Forelimb muscle (tissue), 1 donor: ENCODE measurements at regions not wholly inside any gene's neighbourhood (a gene's known extent, or its start where the extent isn't known, plus 50 kb on each side); places are given as distances from the start of the nearest gene placed in this dataset.
"Not testable (repeated sequence)": the region's sequence is repeated elsewhere in the genome, so short reads cannot be mapped to it uniquely, and the experiment has no call there.

Experiments
- DNase-seq: peaks from one replicate; pipeline ENCODE4 v3.0.0-alpha.2; 2013; ENCODE audit warnings: low read depth

DNA sequence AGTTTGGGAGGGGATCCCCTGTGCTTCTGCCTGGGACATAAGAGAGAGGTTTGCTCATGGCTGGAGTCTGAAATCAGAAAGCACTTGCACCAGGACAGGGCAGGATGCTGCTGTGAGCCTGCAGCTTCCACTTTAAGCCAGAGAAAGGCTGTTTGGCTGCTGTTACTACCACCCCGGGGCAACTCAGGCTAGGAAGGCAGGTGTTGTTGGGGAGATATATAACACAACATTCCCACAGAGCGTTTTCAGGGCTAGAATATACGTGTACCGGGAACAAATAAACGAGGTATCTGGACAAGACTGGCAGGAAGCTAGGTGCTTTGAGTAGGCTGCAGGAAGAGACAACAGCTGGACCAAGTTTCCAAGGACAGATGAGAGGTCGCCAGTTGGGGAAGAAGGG, 313.3 kb upstream of the CCL2 start:
- DNase-seq, result no peak

DNA sequence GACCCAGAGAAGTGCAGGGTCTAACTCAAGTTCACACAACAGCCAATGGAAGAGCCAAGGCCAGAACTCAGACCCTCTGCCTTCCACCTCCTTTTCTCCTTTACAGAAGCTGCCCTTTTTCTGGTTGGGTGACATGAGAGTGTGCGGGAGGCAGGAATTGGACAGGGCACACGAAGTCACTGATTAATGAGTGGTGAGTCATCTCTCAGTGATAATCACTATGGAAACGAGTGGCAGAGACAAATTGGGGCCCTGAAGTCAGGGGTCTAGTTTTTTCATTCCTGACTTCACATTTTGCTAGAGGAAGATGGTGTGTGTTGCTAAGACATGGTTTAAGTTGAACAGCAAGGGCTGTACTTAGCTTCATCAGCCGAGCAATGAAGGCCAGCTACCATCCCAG, 312.7 kb upstream of the CCL2 start:
- no peak for DNase-seq

DNA sequence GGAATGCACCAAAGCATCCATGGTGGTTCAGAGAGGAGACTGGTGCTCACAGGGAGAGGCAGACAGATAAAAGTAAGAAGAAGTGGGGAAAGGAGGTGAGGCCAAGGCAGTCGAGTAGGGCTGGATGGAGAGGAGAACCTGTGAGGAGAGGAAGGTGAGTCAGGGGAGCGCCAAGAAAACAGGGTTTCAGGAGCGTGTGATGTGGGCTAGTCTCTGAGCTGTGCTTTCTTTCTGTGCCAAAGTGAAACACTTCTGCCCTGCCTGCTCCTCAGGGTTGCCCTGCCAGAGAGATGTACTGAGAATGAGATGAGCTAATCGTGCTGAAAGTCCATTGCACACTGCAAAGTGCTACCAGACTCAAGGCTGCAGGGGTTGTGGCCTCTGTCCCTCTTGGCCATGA, 310.7 kb upstream of the CCL2 start:
- DNase-seq, result no peak

DNA sequence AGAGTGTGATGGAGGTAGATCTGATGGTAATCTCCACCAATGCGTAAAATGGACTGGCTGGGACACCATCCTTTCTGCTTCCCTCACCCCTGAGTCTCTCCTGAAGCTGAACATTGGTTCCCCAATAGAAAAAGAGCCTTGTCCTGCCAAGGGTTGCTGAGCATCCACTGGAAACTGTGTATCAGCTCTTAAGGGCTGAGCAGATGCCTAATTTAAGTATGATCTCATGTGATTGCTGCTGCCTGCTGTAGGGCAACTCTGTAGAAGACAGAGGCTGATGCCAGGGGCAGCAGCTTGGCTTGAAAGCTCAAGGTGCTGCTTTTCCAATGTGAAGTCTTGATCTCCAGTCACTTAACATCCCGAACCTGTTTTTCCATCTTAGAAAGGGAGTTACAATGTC, 310.3 kb upstream of the CCL2 start:
- DNase-seq, result no peak

DNA sequence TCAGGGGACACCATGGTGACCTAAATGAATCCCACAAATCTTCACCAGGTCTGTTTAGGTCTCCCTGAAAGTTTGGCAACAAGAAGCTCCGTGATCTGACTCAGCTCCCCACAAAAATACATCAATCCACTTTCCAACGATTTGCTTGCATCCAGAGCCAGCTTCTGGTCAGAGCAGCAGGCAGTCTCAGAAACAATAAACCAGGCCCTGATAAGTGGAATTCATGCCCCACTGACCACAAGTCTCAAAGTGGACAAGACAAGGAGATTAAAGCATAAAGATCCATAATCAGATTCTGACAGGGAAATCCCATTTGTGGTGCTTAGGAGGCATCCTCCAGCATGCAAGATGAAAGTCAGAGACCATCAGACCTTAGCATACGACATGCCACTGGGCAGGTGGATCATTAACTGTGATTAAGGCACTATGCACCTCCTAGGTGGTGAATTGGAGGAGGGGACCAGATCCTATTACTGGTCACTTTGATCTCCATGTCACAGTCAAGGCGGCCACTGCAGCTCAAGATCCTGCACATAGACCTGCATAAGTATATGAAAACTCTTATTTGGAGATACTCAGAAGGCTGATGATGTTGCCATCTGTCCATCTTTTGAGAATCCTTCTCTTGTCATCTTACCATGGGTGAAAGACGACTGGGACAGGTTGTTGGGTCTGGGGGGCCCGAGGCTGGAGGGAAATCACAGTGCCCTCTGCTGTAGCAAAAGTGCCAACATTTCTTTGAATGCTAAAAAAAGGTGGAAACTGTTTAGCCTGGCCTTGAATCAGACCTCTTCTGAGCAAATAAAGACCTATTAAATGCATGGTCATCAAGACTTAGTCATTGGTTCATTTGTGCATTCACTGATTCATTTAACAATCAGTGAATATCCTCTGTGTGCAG, 309.2 kb upstream of the CCL2 start:
- no peak for DNase-seq

DNA sequence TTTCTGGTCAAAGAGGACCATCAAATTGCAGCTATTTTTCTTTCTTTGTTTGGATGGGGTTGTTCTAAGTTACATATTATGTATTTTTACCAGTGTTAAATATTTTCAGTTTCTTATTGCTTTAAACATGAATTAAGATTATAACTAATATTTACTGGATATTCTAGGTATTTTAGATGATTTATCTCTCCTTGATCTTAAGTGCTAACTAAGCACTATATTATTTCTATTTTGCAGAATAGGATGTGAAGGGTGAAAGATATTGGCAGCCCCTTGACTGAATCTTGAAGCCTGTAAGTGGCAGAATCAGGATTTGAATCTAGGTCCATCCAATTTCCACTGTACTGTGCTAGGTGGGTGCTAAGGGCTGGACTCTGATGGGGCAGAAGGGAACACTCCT, 307.3 kb upstream of the CCL2 start:
- DNase-seq, result no peak

DNA sequence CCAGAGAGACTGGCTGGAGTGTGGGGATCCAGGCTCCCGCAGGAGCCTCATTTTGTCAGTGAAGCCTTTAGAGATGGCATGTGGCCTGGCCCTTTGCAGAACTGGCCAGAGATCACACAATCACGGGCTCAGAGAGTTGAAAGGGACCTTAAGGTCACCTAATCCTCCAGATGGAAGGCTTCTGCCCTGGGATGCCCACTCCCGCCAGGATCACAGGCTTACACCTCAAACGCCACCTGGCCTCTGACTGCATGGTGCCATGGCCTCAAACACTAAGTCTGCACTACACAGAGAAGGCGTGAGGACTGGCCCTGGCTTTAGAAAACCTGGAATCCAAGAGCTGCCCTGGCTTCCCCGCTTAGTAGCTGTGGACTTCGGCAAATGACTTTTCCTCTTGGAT, 306.8 kb upstream of the CCL2 start:
- DNase-seq, result no peak

DNA sequence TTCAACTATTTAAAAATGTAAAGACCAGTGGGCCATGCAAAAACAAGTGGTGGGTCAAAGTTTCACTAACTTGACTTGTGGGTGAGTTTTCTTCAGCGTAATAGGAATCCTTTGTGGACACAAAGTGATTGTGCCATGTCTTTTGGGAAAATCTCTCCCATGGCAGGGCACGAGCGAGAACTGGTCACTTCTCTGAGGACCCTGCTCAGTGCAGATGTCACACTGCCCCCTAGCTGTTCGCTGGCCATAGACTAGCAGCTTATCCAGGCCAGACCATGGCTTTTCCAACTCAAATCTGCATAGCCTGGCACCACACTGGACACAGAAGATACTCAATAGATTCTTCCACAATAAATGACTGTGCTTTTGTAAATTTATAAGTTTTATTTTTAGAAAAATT, 306.0 kb upstream of the CCL2 start:
- DNase-seq, result no peak

DNA sequence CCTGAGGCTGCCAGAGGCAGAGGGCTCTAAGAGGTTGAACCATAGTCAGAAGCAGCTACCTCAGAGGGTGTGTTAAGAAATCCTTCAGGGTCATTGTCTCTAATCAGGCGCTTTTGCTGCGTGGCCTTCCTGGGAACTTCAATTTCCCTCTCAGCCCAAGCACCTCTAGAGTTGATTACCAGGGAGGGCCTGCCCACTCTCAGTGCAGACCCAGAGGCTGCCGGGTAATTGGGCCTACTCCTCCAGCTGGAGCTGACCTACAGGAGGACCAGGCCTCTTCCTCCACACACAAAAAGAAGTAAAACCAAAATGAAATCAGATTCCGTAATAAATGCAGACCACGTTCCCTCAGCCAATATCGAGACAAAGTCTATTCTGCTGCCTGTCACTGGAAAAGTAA, 305.0 kb upstream of the CCL2 start:
- no peak for DNase-seq

DNA sequence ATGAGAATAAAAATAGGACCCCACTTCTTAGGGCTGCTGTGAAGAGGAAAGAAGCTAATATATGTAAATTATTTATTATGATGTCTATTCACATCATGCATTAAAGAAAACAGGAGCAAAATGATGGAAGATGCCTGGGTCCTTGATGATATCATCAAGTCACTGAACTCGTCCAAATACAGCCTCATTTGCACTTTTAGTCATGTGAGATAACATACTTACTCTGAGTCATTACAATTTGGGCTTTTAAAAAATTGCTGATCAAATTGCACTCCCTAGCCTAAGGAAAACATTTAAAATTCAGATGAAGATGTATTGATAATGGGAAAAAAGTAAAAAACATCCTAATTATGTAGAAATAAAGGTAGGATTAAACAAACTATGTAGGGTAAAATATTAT, 302.7 kb upstream of the CCL2 start:
- no peak for DNase-seq

DNA sequence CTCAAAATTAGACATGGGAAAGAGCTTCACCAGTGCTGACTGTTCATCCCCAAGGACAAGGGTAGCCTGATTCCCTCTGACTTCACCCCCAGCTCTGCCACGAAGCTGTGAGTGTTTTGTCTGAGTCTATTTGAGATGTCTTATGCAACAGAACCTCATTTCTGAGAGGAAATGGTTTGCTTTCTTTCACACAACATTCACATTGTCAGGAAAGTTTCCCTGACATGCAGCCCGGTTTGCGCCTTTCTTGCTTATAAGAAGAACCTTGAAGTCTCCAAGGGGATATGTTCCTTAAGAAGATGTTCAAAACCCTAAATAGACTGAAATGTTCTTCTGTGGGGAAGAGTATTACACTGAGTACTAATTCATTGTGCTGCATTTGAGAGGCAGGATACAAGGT, 300.5 kb upstream of the CCL2 start:
- DNase-seq, result no peak

DNA sequence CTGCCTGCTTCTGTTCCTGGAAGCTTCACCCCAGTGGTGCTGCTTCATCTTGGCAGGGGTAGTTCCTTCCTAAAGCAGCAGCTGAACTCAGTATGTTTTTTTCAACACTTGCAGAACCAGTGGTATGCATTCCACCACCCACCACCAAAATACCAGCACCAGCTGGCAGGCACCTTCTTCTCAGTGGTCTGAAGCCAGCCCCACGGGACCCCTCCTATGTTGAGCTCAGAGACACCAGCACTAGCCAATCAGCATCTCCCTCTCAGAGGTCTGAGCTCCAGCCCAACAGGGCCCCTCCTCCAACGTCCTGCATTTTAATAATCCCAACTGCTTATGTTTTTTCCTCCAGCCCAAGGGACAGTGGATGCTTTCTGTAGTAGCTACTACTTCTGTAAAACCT, 299.6 kb upstream of the CCL2 start:
- DNase-seq, result no peak

DNA sequence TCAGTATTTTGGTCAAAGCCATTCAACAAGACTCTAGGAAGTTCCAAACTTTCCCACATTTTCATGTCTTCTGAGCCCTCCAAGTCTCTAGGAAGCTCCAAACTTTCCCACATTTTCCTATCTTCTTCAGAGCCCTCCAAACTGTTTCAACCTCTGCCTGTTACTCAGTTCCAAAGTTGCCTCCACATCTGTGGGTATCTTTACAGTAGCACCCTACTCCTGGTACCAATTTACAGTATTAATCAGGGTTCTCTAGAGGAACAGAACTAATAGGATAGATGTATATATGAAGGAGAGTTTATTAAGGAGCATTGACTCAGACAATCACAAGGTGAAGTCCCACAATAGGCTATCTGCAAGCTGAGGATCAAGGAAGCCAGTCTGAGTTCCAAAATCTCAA, 296.0 kb upstream of the CCL2 start:
- DNase-seq, result not testable (repeated sequence)

DNA sequence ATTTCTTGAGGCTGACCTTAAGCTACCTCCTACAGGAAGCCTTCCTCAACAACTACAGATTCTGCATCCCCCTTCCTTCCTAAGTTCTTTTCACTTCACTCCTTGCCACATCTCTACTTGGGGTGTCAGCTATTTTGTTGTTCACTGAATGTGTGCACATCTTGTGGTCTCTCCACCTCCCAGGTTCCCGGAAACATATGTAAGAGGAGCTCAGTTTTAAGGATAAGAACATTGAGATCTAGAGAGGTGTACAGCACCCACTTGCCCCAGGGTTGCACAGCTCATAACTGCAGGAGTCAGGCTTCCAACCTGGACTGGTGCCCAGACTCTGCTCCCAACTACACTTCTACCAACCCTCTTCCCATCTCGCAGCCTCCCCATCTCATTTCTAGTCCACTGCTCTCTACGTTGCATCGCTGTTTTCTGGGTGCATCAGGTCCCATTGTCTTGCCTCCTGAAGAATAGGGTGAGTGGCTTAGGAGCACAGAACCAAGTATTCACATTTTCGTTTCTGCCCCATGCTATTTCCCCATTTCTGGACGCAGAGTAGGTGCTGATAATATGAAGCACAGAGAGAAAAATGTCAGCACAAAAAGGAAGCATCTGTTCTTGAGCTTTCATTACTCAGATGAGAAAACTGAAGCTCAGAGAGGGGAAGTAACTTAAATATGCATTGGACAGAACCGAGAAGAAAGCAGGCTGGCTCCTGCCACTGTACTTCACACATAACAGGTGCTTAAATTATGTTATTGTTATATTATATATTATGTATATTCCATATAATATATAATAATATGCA, 292.0 kb upstream of the CCL2 start:
- DNase-seq, result no peak

DNA sequence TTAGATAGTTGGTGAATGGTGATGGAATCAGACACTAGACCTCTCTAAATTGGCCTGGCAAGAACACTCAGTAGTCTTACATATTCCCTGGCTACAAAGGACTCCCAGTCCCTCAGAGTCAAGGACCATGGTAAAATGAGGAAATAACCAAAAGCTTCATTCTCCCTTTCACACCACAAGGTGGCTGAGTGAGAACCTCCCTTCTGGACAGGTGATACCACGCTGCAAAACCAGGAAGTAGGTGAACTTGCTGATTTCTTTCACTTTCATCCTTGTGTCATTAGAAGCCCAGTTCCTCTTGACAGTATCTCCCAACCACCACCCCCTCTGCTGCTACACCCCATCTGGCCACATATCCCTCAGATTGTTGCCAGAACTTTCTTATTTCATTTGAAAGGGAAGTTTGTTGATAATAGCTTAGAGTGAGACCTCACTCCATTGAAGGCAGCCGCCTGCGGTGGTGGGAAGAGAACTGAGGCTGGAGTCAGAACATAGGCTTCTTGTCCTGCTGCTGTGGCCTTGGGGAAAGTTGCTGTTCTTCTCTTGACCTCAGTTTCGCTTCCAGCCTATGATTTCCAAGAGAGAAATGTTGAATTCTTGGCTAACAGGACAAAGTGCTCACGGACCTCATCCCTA, 290.6 kb upstream of the CCL2 start:
- DNase-seq, result no peak

DNA sequence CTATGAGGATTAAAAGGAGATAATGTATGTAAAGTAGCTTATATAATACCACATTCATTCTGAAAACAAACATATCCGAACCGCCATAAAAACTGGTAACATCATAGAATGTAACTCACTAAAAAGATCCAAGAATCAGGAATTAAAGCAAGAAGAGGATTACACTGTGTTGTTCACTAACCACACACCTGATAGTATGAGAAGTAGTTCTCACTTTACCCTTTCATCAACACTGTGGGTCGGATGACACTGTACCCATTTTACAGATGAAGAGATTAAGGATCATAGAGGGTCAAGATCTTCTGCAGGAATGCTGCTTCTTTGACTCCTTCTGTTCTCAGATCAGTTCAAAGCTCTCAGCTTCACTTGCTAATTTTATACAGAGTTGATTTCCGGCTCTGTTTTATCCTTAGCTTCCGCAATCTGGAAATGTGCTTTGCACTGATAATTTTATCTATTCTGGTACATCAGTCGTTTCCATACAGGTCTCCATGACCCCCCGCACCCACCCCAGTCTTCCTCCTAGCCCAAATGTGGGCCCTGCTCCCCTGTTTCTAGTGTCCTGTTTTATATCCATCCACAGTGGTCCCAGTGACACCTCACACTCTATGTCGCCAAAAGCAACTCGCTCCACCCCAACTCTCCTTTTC, 288.6 kb upstream of the CCL2 start:
- DNase-seq, result no peak

DNA sequence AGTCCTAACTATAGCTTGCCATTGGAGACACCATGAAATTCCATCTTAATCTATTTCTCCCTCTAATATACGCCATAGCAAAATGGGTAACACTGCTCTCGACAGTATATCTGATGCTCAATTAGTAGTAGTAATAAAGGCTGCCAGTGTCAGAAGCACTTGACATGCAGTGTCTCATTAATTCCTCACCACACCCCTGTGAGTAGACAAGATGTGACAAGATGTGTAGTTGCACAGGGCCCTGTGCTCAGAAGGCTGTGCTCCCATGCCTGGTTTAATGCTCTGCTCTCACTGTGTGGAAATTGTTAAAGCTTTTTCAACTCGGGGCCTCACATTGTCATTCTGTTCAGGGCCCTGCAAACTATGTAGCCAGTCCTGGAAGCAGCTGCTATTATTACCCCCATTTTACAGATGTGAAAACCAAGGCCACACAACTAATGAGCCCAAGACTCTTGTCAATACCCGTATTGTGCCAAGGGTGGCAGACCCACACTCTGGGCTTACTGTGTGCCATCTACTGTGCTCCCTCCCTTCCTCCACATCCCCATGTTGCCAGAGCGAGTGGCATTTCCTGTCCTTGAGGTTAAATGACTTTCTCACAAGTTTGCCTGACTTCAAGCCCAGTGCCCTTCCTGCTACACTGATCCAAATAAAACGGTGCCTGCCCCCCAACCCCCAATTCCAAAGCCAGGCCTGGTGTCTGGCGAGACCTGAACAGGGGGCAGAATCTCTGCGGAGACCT, 287.3 kb upstream of the CCL2 start:
- DNase-seq, result no peak

DNA sequence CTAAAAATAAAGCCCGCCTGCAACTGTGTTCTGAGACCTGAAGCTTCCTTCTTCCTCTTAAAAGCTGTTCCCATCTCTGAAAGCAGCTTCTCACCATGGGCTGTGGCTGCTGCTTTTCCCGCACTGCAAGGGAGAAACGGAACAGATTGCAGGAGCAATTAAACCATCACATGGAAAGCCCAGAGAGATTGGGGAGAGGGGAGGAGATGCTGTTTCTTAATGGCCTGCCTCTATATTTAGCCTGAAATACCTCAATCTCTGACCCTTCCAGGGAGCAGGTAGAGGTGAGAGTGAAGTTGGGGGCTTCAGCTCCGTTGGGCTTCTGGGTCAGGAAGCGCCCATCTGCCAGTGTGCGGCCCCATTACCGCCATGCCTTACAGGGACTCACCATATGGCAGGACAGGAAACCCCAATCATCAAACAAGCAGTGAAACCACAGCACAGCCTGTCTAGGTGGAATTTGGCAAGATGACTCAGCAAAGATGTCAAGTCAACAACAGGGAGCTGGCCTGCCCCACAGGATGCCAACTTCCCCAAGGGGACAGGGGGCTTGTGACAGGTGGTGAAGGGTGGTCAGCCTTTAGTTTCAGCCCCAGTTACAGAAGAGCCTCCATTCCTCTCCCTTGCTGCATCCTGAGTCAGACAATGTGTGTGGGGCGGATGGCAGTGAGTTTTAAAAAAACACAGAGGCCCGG, 286.6 kb upstream of the CCL2 start:
- no peak for DNase-seq

DNA sequence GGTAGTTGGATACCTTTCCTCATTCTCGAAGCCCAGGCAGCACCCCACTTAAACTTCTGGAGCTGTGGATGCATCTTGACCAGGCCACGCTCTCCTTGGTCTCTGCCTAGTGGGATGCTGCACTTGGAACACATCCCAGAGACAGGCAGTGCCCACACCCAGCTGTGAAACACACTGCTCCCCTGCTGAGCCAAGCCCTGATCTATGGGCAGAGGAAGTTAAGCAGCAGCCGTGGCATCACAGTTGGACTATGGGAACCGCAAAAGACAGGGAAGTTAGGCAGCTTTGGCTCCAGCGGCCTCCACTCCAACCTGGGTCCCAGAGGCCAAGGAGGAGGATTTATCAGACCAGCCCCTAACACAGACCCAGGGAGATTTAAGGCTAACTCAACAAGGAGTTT, 284.8 kb upstream of the CCL2 start:
- no peak for DNase-seq

DNA sequence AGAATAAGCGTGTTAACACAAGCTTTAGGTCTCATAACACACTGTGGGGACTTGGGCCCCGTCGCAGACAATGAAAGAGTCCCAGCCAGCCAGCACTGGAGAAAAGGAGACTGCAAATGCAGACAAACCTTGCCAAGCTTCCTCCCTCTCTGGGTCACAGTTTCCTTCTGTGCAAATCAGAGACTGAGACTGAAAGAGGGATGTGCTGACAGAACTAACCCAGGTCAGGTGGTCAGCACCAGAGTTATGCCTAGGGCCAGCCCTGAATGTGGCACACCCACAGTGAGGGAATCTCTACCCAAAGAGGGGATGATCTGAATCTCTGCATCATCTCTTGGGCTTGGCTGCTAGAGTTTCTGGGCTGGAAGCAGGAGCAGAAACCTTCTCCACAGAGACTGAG, 282.3 kb upstream of the CCL2 start:
- DNase-seq, result no peak

DNA sequence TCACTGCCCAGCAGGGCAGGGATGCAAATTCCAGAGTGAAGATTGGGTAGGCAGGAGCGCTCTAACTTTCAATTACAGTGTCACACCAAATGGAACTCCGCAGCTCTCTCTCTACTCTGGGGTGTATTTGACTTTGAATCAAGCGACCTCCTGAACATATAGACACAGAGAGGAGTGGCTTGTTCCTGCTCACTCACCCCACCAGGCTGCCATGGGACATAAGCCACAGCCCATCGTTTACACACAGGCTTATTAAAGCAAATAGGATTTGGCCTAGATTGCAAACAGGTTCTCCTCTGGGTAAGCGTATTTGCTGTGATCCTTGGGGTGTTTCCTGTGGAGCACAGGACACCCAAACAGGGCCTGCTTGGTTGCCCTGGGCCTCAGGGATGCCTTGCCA, 281.6 kb upstream of the CCL2 start:
- DNase-seq, result no peak
